HepG2 (cell line): ENCODE measurements at regions not wholly inside any gene's neighbourhood (a gene's known extent, or its start where the extent isn't known, plus 50 kb on each side); places are given as distances from the start of the nearest gene placed in this dataset.
"Not testable (repeated sequence)": the region's sequence is repeated elsewhere in the genome, so short reads cannot be mapped to it uniquely, and the experiment has no call there.

Source experiments
- CEBPB ChIP-seq: IDR thresholded peaks from 2 replicates; pipeline ENCODE4 v1.6.1; 2011; ENCODE audit warnings: low read depth, low read length, improper control_type of control experiment, borderline replicate concordance
- CTCF ChIP-seq: sonication (generic); formaldehyde crosslinking; IDR thresholded peaks from 2 replicates; pipeline ENCODE4 v1.5.0; 2020; ENCODE audit warnings: mild to moderate bottlenecking, missing genetic modification reagents, moderate library complexity
- HMGXB4 ChIP-seq, 2 experiments: sonication (generic) in 1 of 2; formaldehyde crosslinking in 1 of 2; IDR thresholded peaks; 2 replicates each; pipeline versions ENCODE4 v1.4.0 to v1.6.1; 2018 to 2020; ENCODE audit warnings: missing genetic modification reagents in 2 of 2, borderline replicate concordance in 1 of 2, low read depth in 1 of 2, mild to moderate bottlenecking in 1 of 2, missing biosample characterization in 1 of 2
- RFX5 ChIP-seq: IDR thresholded peaks from 2 replicates; pipeline ENCODE4 v1.6.1; 2011; ENCODE audit warnings: low read depth, low read length, improper control_type of control experiment
- TCF7L2 ChIP-seq: IDR thresholded peaks from 2 replicates; pipeline ENCODE4 v1.6.1; 2011; ENCODE audit warnings: mild to moderate bottlenecking, low read depth, low read length, moderate library complexity
- ZNF326 ChIP-seq: sonication (generic); formaldehyde crosslinking; IDR thresholded peaks from 2 replicates; pipeline ENCODE4 v1.4.0; 2020; ENCODE audit warnings: missing genetic modification reagents, borderline replicate concordance

GRCh38 chr4:123183754-123184153, 212.8 kb upstream of the SPRY1 start:
- not testable (repeated sequence) for TF ChIP-seq CEBPB; TCF7L2; CTCF; HMGXB4 (CRISPR knock-in tag; IDR thresholded peaks at IDR 0.05; ENCODE audit: borderline replicate concordance in 1 of 2, low read depth in 1 of 2); ZNF326; RFX5
